GM18861 (cell line): ENCODE measurements at regions not wholly inside any gene's neighbourhood (a gene's known extent, or its start where the extent isn't known, plus 50 kb on each side); places are given as distances from the start of the nearest gene placed in this dataset.
A peak's percentile ranks its signal among the peaks of the same experiment; 100 is the strongest.

Experiments
- ATAC-seq: cut with Tn5 transposase; IDR thresholded peaks from one replicate; pipeline ENCODE4 v1.9.1; 2021; ENCODE audit not compliant: unreplicated experiment

- ATAC-seq: no peak
Measured at GRCh38 chr4:67125636-67126514, 419.4 kb downstream of the CENPC start.

- no peak for ATAC-seq
Measured at GRCh38 chr4:67124716-67125115, 420.6 kb downstream of the CENPC start.

- ATAC-seq: no peak
Measured at GRCh38 chr4:67122029-67122428, 423.3 kb downstream of the CENPC start.

GRCh38 chr4:67120369-67120768 is 424.9 kb downstream of the CENPC start:
- no peak for ATAC-seq

- no peak for ATAC-seq
Measured at GRCh38 chr4:67109276-67109675, 436.0 kb downstream of the CENPC start.

GRCh38 chr4:67106861-67107460 is 438.3 kb downstream of the CENPC start:
- ATAC-seq: no peak

- ATAC-seq: no peak
Measured at GRCh38 chr4:67104145-67104544, 441.2 kb downstream of the CENPC start.

- no peak for ATAC-seq
Measured at GRCh38 chr4:67103001-67103747, 442.1 kb downstream of the CENPC start.

GRCh38 chr4:67101612-67102011 is 443.7 kb downstream of the CENPC start:
- no peak for ATAC-seq

- no peak for ATAC-seq
Measured at GRCh38 chr4:67092351-67092750, 453.0 kb downstream of the CENPC start.

- ATAC-seq: no peak
Measured at GRCh38 chr4:67091673-67092072, 453.6 kb downstream of the CENPC start.

GRCh38 chr4:67087897-67088296 is 457.4 kb downstream of the CENPC start:
- peak; percentile 85 for ATAC-seq

- ATAC-seq: no peak
Measured at GRCh38 chr4:67084783-67085182, 460.5 kb downstream of the CENPC start.

- ATAC-seq: no peak
Measured at GRCh38 chr4:67083496-67083895, 461.8 kb downstream of the CENPC start.

- no peak for ATAC-seq
Measured at GRCh38 chr4:67082746-67083145, 462.6 kb downstream of the CENPC start.

- no peak for ATAC-seq
Measured at GRCh38 chr4:67080046-67080557, 465.2 kb downstream of the CENPC start.

- no peak for ATAC-seq
Measured at GRCh38 chr4:67071641-67072040, 473.7 kb downstream of the CENPC start.

GRCh38 chr4:67055319-67055718 is 490.0 kb downstream of the CENPC start:
- no peak for ATAC-seq

- ATAC-seq: no peak
Measured at GRCh38 chr4:67054896-67055295, 490.4 kb downstream of the CENPC start.

- no peak for ATAC-seq
Measured at GRCh38 chr4:67052814-67053675, 492.3 kb downstream of the CENPC start.
